ENCODE measurements at regions not wholly inside any gene's neighbourhood (a gene's known extent, or its start where the extent isn't known, plus 50 kb on each side); places are given as distances from the start of the nearest gene placed in this dataset.

GRCh38 chr14:71250791-71251190 lies 343.5 kb downstream of the PCNX1 start:
- TF ChIP-seq CC2D1A (IDR thresholded peaks at IDR 0.05) (no peak), PKNOX1 (IDR thresholded peaks at IDR 0.05) (no peak)

All from K562 (cell line).